HS-5 (cell line): ENCODE measurements at regions not wholly inside any gene's neighbourhood (a gene's known extent, or its start where the extent isn't known, plus 50 kb on each side); places are given as distances from the start of the nearest gene placed in this dataset.
"Not testable (repeated sequence)": the region's sequence is repeated elsewhere in the genome, so short reads cannot be mapped to it uniquely, and the experiment has no call there.

Experiments used
- DNase-seq: peaks from one replicate; pipeline ENCODE4 v3.0.0-alpha.2; 2012; ENCODE audit warnings: low read depth

DNA sequence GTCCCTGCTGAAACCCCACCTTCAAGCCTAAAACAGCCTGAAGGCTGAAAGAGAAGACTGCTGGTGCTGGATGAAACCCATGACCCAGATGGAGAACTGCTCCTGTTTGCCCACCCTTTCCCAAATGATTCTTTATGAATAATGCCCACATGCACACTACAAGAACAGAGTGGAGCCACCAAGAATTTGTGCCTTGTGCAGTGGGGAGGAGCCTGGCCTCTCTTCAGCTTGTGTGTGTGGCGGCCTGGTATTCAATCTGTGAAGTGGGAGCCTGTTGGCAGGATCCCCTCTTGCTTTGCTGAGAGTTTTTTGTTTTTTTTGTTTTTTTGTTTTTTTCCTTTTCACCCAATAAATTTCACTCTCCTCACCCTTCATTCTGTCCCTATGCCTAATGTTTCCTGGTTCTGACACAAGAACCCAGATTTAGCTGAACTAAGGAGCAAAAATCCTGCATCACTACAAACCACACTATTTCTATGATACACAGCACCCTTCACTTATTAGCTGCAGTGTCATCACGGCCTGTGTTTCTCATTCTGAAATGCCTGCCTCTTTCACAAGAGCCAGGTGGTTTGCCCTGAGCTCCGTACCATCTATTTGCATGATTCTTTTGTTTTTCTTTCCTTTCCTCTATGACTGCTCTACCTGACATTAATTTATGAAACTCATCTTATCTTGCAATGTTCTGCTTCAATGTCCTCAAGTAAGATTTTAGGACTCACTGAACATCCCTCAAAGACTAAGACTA, 585.5 kb upstream of the ATXN7L3B start:
- no peak for DNase-seq

DNA sequence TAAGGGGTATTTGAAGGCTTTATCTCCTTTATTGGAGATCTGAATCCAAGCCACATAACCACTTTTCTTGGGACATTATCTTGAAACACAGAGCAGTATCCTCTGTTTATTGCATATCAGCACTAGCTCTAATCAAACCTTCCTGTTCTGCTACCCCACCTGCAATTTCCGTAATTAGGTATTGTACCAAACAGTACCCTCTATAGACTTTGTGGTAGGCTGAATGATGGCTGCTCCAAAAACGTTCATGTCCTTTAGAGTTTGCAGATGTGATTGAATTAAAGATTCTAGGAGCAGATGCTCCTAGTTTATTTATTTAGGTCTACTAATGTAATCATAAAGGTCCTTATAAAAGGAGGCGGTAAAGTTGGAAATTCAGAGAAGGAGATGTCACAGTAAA, 573.0 kb upstream of the ATXN7L3B start:
- no peak for DNase-seq

DNA sequence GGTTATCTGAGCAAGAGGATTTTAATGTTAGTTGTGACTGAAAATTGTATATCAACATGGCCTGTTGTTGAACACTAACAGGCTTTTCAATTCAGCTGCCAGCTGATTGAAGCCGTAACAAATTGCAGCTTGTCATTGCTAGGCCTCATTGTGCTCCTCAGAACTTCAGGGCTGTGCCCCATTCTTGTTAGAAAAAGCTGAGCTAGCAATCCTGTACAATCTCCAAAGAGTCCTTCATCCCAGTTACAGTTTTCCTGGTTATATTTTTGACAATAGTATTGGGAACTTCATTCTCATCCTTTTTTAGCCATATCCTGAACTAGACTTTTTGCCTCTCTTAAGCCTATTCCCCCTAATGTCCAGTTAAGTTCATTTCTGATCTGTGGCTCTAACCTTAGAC, 564.1 kb upstream of the ATXN7L3B start:
- DNase-seq, result no peak

DNA sequence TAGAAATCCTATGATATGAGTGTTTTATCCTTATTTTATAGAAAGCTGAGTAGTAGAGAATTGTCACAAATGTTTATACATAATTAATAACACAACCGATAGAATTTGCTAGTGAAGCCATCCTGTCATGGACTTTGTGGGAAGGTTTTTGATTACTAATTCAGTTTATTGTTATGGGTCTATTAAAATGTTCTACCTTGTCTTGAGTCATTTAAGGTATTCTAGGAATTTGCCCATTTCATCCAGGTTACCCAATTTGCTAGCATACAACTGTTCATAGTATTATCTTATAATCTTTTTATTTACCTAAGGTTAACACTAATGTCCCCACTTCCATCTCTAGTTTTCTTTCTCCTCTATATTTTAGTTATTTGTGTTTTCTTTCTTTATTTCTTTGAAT, 553.1 kb upstream of the ATXN7L3B start:
- no peak for DNase-seq

DNA sequence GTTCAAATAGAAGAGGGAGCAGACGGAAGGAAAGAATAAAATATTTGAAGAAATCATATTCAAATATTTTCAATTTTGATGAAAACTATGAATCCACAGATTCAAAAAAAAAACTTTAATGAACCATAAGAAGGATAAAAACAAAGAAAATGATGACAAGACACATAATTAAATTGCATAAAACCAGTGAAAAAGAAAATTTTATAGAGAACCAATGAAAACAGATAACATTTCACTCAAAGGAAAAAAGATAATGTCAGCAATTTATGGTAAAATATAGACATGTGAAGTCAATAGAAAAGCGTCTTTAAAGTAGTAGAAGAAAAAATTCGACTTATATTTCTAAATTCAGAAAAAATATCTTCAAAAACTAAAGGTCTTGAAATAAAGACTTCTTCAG, 546.5 kb upstream of the ATXN7L3B start:
- DNase-seq, result no peak

DNA sequence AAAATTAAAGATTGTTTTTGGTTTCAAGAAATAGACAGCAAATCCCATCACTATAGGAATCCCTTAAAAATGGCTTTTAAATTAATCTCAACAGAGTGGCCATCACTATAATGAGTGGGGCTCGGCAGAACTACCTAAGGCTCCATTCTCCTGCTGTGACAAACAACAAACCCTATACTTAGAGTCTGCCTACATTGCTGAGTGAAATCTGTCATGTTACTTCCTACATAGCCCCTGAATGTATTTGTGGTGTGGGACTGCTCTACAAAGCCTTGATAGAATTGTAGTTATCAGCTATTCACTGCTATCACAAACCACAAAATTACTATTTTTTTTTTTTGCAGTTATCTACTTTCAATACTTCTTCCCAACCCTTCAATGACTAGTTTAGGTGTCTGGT, 538.7 kb upstream of the ATXN7L3B start:
- no peak for DNase-seq

DNA sequence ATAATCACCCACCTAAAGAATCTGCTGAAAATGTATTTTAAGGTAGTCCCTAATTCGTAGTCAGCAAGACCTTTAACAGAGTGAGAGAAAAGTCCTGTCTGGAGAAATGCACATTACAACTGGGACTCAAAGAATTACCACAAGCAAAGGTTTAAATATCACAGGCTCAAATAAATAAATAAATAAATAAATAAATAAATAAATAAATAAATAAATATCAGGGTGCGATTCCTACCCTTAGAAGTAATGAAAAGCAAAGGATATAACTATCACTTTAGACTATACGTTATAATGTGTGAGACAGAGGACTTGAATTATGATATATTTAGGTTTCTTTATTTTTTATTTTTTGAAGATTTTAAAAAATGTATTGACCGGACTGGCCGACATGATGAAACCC, 522.5 kb upstream of the ATXN7L3B start:
- no peak for DNase-seq

DNA sequence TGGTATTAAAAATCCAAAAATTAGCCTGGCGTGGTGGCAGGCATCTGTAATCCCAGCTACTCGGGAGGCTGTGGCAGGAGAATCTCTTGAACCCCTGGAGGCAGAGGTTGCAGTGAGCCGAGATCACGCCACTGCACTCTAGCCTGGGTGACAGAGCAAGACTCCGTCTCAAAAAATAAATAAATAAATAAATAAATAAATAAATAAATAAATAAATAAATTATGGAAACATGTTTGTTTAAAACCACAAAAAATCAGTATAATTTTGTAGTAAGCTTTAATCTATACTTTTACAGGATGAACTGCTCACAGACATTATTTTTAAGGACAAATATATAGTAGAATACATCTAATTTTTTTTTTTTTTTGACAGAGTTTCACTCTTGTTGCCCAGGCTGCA, 521.3 kb upstream of the ATXN7L3B start:
- DNase-seq, result not testable (repeated sequence)

DNA sequence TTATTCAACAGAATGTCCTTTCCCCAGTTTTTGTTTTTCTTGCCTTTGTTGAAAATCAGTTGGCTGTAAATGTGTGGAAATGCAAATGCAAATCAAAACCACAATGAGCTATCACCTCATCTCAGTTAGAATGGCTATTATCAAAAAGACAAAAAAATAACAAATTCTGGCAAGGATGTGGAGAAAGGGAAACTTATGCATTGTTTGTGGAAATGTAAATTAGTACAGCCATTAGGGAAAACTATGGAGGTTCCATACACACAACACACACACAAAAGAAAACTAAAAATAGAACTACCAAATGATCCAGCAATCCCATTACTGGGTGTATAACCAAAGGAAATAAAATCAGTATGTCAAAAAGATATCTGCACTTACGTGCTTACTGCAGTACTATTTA, 518.8 kb upstream of the ATXN7L3B start:
- no peak for DNase-seq

DNA sequence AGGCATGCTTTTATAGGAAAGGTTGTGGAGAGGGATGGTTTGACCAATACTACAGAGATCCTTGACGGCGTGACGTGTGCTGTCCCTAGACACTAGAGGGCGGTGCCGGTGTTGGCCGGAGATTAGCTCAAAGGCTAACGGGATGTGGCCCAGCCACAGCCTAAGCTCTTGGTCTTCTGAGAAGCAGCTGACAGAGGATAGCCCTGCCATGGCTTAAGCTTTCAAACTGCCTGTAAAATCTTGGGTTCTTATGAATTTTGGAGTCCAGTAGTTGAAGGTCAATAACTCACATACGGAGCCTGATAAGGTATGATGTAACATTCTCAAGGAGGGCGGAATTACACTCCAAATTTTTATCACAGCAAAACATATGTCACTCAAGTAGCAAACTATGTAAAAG, 515.7 kb upstream of the ATXN7L3B start:
- DNase-seq, result peak; percentile 31

DNA sequence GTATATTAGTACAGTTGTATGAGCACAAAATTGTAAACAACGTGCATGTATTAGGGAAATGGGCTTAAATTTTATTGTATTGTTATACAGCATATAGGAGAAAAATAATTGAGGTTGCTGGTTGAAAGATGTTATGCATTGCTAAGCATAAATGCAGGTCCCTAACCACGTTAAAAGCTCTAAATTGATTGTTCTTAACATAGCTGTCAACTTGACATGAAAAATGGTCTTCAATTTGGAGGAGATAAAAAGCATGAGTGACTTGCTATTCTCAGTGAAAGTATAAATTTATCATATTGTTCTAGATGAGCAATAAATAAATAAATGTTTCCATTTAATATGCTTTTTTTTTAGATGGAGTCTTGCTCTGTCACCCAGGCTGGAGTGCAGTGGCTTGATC, 506.6 kb upstream of the ATXN7L3B start:
- no peak for DNase-seq

DNA sequence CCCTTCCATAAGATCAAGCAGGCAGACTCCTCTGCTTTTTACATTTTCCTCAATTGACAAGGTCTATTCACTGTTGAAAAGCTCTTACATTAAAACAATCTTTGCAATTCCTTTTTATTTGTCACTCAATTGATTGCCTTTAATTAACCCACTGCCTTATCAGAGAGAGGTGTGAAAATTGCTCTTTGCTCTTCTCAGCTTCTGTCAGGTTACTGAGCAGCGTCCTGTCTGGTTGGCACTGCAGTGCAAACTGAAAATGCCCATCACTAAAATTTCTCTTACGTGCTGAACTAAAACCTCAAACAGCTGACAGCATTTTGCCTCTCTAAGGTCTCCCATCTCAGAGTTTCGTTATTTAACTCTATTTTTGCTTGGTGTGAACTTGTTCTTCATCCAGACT, 504.1 kb upstream of the ATXN7L3B start:
- DNase-seq, result no peak

DNA sequence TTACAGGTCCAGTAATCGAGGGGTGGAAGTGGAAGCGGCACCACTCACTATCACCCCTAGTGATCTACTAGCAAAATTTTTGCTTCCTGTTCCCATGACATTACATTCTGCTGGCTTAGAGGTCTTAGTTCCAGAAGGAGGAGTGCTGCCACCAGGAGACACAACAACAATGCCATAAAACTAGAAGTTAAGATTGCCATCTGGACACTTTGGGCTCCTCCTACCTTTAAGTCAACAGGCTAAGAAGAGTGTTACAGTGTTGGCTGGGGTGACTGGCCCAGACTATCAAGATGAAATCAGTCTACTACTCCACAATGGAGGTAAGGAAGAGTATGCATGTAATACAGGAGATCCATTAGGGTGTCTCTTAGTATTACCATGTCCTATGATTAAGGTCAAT, 498.5 kb upstream of the ATXN7L3B start:
- DNase-seq, result not testable (repeated sequence)

DNA sequence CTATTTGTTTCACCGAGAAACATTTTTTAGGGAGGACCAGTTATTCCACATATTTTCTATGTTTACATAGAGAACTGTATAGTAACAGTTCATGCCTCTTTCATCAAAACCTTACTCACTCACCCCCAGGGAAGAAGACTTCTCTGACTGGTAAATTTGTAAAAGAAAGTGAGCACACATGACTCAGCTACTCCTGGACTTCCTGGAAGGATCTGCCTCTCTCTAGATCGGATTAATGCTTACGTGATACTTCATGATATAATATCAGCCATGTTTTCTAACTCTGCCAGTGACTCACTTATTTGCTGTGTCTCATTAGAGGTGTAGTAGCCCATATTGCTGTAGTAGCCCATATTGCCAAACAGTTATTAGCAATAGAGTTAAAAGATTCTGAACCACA, 494.3 kb upstream of the ATXN7L3B start:
- peak; percentile 87 for DNase-seq

DNA sequence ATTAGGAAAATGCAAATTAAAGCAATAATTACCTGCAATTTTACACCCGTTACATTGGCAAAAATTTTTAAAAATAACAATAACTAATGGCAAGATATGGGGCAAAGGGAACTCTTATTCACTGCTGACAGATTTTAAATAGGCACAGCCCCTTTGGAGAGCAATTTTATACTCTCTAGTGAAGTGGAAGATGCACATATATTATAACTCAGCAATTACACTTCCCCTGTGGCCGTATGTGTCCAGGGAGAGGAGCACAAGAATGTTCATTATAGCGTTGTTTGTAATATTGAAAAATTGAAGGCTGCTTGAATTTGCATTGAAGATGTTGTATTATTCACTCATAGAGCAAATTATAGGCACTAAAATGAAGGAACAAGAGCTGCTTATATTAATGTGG, 488.3 kb upstream of the ATXN7L3B start:
- DNase-seq, result no peak

DNA sequence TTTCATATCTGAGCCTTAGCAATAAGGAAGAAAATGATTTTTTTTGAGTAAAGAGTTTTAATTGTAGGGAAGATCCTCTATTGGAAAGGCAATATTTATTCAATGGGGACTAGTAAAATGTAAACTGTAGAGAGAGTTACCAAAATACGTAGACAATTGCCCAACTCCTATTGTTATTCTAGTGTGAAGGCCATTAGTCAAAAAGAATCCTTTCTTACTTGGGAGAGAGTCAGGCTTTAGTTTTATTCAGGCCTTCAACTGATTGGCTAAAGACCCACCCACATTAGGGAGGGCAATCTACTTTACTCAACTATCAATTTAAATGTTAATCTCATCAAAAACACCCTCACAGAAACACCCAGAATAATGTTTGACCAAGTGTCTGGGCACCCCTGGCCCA, 485.8 kb upstream of the ATXN7L3B start:
- DNase-seq, result no peak

DNA sequence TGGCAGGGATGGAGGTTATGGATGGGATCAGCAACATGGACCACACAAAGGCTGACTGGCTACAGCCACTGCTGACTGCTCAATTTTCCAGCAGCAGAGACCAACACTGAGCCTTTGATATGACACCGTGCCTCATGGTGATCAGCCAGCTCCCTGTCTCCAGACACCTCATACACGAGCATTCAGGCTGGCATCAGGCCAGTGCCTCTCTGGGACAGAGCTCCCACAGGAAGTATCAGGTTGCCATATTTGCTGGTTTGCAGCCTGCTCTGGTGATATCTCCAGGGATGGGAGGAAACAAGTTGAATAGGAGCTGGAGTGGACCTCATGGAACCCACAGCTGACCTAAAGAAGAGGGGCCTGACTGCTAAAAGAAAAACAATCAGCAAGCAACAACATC, 471.2 kb upstream of the ATXN7L3B start:
- no peak for DNase-seq

DNA sequence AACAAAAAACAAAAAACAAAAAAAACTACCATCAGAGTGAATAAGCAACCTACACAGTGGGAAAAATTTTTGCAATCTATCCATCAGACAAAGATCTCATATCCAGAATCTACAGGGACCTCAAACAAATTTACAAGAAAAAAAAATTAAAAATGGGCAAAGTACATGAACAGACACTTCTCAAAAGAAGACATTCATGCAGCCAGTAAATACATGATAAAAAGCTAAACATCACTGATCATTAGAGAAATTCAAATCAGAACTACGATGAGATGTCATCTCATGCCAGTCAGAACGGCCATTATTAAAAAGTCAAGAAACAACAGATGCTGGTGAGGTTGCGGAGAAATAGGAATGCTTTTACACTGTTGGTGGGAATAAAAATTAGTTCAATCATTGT, 466.5 kb upstream of the ATXN7L3B start:
- DNase-seq, result no peak

DNA sequence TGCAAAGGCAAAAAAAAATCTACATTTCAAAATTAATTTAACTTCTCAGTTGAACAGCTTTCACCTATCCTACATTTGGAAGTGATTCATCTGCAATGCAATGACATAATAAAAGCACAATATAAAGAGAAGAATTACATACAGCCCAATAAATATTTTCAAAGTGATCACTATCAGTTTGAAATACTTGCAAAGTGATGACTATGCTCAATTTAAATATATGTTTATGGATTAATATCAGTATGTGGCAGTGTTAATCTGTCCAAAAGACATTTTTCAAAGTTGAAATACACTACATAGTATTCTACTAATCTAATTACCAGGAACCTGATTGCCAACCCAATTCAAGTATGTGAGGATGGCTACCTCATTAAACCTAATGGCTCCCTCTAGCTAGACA, 460.7 kb upstream of the ATXN7L3B start:
- no peak for DNase-seq

DNA sequence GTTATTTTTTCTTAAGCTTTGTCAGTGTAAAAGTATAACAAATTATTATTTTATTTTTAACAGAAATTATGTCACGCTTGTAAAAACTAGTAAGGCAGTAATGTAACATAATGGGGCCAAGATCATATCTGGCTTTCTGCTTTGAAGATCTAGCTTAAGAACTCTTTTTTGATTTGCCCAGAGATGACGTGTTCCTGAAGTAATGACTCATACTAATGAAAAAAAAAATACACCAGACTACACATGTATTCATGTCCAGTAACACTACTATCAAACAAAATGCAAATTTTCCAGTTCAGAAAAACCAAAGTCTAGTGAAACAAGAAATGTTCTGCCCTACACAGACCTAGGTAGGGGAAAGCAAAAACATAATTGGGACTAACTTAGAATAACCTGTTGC, 432.2 kb upstream of the ATXN7L3B start:
- DNase-seq, result no peak

DNA sequence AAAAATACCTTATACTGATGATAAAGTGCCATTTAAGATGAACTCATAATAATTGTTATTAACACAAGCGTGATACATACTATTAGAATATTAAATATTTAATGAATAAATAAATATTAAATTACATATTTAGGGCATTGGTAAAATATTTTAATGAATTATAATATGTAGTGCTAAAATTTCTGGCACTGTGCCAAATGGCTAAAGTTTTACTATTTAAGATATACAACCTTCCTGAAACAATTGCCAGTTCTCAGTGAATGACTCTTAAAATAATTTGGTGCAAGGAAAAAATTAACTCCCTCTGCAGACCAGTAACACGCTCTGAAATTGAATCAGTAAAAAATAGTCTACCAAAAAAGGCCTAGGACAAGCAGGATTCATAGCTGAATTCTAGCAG, 428.9 kb upstream of the ATXN7L3B start:
- no peak for DNase-seq

DNA sequence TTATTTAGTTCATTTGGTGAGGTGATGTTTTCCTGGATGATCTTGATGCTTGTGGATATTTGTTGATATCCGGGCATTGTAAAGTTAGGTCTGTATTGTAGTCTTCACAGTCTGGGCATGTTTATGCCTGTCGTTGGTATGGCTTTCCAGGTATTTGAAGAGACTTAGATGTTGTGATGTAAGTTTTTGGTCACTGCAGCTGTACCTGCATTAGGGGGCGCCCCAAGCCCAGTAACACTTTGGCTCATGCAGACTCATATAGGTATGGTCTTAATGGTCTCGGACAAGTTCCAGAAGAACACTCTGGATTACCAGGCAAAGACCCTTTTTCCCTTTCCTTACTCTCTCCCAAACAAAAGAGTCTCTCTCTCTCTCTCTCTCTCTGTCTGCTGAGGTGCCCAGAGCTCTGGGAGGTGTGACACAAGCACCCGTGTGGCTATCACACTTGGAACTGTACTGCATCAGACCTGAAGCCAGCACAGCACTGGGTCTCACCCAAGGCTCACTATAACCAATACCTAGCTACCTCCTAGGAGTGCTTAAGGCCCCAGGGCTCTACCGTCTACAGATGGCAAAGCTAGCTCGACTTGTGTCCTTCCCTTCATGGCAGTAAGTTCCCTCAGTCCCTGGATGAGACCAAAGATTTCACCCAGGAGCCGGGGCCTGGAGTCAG, 425.8 kb upstream of the ATXN7L3B start:
- DNase-seq, result no peak

DNA sequence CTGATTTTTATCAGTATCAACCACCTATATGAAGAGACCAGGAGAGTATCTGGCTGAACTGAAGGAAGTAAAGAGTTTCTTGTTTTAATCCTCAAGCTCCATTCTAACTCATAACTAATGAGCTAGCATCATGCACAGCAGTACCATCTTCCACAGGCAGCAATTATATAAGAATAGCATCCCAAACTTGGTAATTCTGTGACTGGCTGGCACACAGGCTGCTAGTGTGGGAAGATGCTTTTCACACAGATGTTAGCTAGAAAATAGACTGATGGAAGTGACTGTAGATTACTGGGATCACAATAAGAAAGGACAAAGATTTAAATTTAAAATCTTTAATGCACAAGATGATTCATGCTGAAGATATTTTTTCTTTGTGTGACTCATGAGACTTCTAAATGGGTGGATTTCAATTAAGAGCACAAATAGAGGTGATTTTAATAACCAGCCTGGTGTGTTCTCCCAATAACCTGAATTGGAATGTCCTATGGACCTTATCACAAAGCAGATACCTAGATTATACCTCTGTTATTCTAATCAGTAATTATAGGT, 417.7 kb upstream of the ATXN7L3B start:
- DNase-seq, result no peak

DNA sequence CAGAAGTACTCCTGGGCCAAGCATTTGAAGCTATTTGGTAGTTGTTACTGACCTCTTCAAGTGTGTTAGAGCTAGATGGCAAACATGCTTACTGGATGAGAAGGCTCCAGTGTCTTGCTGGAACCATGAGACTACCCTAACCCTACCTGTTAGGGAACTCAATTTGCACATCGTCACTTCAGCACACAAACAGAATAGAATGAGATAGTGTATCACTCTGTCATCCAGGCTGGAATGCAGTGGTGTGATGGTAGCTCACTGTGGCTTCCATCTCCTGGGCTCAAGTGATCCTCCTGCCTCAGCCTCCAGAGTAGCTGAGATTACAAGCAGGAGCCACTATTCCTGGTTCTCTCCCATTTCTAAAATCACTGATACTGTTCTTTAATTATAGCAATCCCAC, 417.0 kb upstream of the ATXN7L3B start:
- DNase-seq, result no peak
